Activated CD4-positive, alpha-beta T cell treated with anti-CD3 and anti-CD28 coated beads, Interleukin-2, amount 10 ng/mL, durations not matched to agents 7 days and 5 days (primary cell): ENCODE measurements at regions not wholly inside any gene's neighbourhood (a gene's known extent, or its start where the extent isn't known, plus 50 kb on each side); places are given as distances from the start of the nearest gene placed in this dataset.

Experiments
- CTCF ChIA-PET: fragments of 350-600 bp; sonication (Branson Sonifier 250); formaldehyde crosslinking; loops from one replicate; lab custom pipeline; 2021; ENCODE audit warnings: antibody characterized with exemption; lab: Charles Lee
- POLR2A ChIA-PET: fragments of 350-600 bp; sonication (Branson Sonifier 250); formaldehyde crosslinking; loops from one replicate; lab custom pipeline; 2021; ENCODE audit warnings: antibody characterized with exemption; lab: Charles Lee
- DNase-seq: peaks from one replicate; pipeline ENCODE4 v3.0.0-alpha.2; 2020
- H3K27ac Mint-ChIP-seq: one replicate; pipeline ENCODE4 v1.8.0; 2021; ENCODE audit warnings: mild to moderate bottlenecking, moderate library complexity, mixed read lengths
- H3K27me3 Mint-ChIP-seq: one replicate; pipeline ENCODE4 v1.8.0; 2021; ENCODE audit warnings: mixed read lengths
- H3K36me3 Mint-ChIP-seq: one replicate; pipeline ENCODE4 v1.8.0; 2021; ENCODE audit warnings: low read depth, mixed read lengths
- H3K4me1 Mint-ChIP-seq: one replicate; pipeline ENCODE4 v1.8.0; 2021; ENCODE audit warnings: mixed read lengths
- H3K4me3 Mint-ChIP-seq: one replicate; pipeline ENCODE4 v1.8.0; 2021; ENCODE audit warnings: mild to moderate bottlenecking, moderate library complexity, mixed read lengths
- H3K9me3 Mint-ChIP-seq: one replicate; pipeline ENCODE4 v1.8.0; 2021; ENCODE audit warnings: mixed read lengths

- Mint-ChIP-seq H3K36me3 (no peaks in the 10 kb centered on the region), H3K27me3 (no peaks in the 10 kb centered on the region), H3K4me1 (no peaks in the 10 kb centered on the region), H3K27ac (no peak overlapping the region), H3K9me3 (no peaks in the 10 kb centered on the region), H3K4me3 (no peak overlapping the region)
- ChIA-PET POLR2A (no interaction called here), CTCF (interaction anchor here (0.6 kb wide), 1 partner anchor 529 kb away, joined by 3 read pairs; no protein-coding TSS in a partner anchor)
- DNase-seq = no peak
These were observed 406.8 kb downstream of the STIM2 start for GRCh38 chr4:27267339-27267969.

- Mint-ChIP-seq H3K4me3 (no peak overlapping the region), H3K27ac (no peak overlapping the region), H3K36me3 (no peaks in the 10 kb centered on the region), H3K27me3 (no peaks in the 10 kb centered on the region), H3K4me1 (no peaks in the 10 kb centered on the region), H3K9me3 (no peaks in the 10 kb centered on the region)
- ChIA-PET POLR2A (no interaction called here), CTCF (no interaction called here)
- DNase-seq = no peak
These were observed 407.3 kb downstream of the STIM2 start for GRCh38 chr4:27267970-27268355.

- ChIA-PET POLR2A (no interaction called here), CTCF (no interaction called here)
- no peak for DNase-seq
- no peak overlapping the region for H3K27ac Mint-ChIP-seq
- H3K36me3 Mint-ChIP-seq = no peaks in the 10 kb centered on the region
- H3K9me3 Mint-ChIP-seq = no peaks in the 10 kb centered on the region
- no peaks in the 10 kb centered on the region for H3K27me3 Mint-ChIP-seq
- no peaks in the 10 kb centered on the region for H3K4me1 Mint-ChIP-seq
- H3K4me3 Mint-ChIP-seq = no peak overlapping the region
These were observed 409.8 kb downstream of the STIM2 start for GRCh38 chr4:27270435-27270834.

- no peaks in the 10 kb centered on the region for H3K36me3 Mint-ChIP-seq
- no peaks in the 10 kb centered on the region for H3K4me1 Mint-ChIP-seq
- CTCF ChIA-PET = no interaction called here
- no peak overlapping the region for H3K27ac Mint-ChIP-seq
- H3K9me3 Mint-ChIP-seq = no peaks in the 10 kb centered on the region
- no peak overlapping the region for H3K4me3 Mint-ChIP-seq
- H3K27me3 Mint-ChIP-seq = no peaks in the 10 kb centered on the region
- DNase-seq = no peak
- POLR2A ChIA-PET = no interaction called here
These were observed 410.9 kb downstream of the STIM2 start for GRCh38 chr4:27271555-27271954.

- no peak for DNase-seq
- ChIA-PET POLR2A (no interaction called here), CTCF (no interaction called here)
- H3K27me3 Mint-ChIP-seq = no peaks in the 10 kb centered on the region
- H3K4me1 Mint-ChIP-seq = no peaks in the 10 kb centered on the region
- H3K27ac Mint-ChIP-seq = no peak overlapping the region
- H3K36me3 Mint-ChIP-seq = no peaks in the 10 kb centered on the region
- no peaks in the 10 kb centered on the region for H3K9me3 Mint-ChIP-seq
- H3K4me3 Mint-ChIP-seq = no peak overlapping the region
These were observed 411.6 kb downstream of the STIM2 start for GRCh38 chr4:27272217-27272616.

GRCh38 chr4:27276307-27277073, 415.8 kb downstream of the STIM2 start:
- Mint-ChIP-seq H3K36me3 (no peaks in the 10 kb centered on the region), H3K4me3 (no peak overlapping the region), H3K27me3 (no peaks in the 10 kb centered on the region), H3K9me3 (peaks cover 5% of the 10 kb centered on the region), H3K27ac (no peak overlapping the region), H3K4me1 (no peaks in the 10 kb centered on the region)
- POLR2A ChIA-PET = no interaction called here
- CTCF ChIA-PET = no interaction called here
- DNase-seq = no peak

- Mint-ChIP-seq H3K27me3 (no peaks in the 10 kb centered on the region), H3K4me3 (no peak overlapping the region), H3K36me3 (no peaks in the 10 kb centered on the region), H3K4me1 (no peaks in the 10 kb centered on the region), H3K9me3 (peaks cover 5% of the 10 kb centered on the region), H3K27ac (no peak overlapping the region)
- ChIA-PET POLR2A (interaction anchor here (0.6 kb wide), 1 partner anchor 115 kb away, joined by 3 read pairs; no protein-coding TSS in a partner anchor), CTCF (no interaction called here)
- DNase-seq = no peak
These were observed 418.2 kb downstream of the STIM2 start for GRCh38 chr4:27278615-27279375.

- no peak for DNase-seq
- Mint-ChIP-seq H3K27ac (no peak overlapping the region), H3K4me3 (no peak overlapping the region), H3K27me3 (no peaks in the 10 kb centered on the region), H3K4me1 (no peaks in the 10 kb centered on the region), H3K36me3 (no peaks in the 10 kb centered on the region), H3K9me3 (no peaks in the 10 kb centered on the region)
- ChIA-PET POLR2A (no interaction called here), CTCF (no interaction called here)
These were observed 427.9 kb downstream of the STIM2 start for GRCh38 chr4:27288496-27288895.

GRCh38 chr4:27289704-27290103, 429.1 kb downstream of the STIM2 start:
- no peaks in the 10 kb centered on the region for H3K27me3 Mint-ChIP-seq
- H3K36me3 Mint-ChIP-seq = no peaks in the 10 kb centered on the region
- no peak for DNase-seq
- H3K9me3 Mint-ChIP-seq = no peaks in the 10 kb centered on the region
- CTCF ChIA-PET = no interaction called here
- no peaks in the 10 kb centered on the region for H3K4me1 Mint-ChIP-seq
- no peak overlapping the region for H3K4me3 Mint-ChIP-seq
- no peak overlapping the region for H3K27ac Mint-ChIP-seq
- POLR2A ChIA-PET = no interaction called here

- Mint-ChIP-seq H3K4me3 (no peak overlapping the region), H3K27me3 (no peaks in the 10 kb centered on the region), H3K27ac (no peak overlapping the region), H3K9me3 (peaks cover 2% of the 10 kb centered on the region), H3K36me3 (no peaks in the 10 kb centered on the region), H3K4me1 (no peaks in the 10 kb centered on the region)
- CTCF ChIA-PET = no interaction called here
- DNase-seq = no peak
- POLR2A ChIA-PET = no interaction called here
These were observed 433.2 kb downstream of the STIM2 start for GRCh38 chr4:27293831-27294230.

GRCh38 chr4:27304751-27305150, 444.1 kb downstream of the STIM2 start:
- peaks cover 8% of the 10 kb centered on the region for H3K9me3 Mint-ChIP-seq
- no peak overlapping the region for H3K4me3 Mint-ChIP-seq
- POLR2A ChIA-PET = no interaction called here
- no peaks in the 10 kb centered on the region for H3K36me3 Mint-ChIP-seq
- H3K27ac Mint-ChIP-seq = no peak overlapping the region
- no peak for DNase-seq
- no peaks in the 10 kb centered on the region for H3K27me3 Mint-ChIP-seq
- CTCF ChIA-PET = no interaction called here
- no peaks in the 10 kb centered on the region for H3K4me1 Mint-ChIP-seq

- Mint-ChIP-seq H3K27me3 (no peaks in the 10 kb centered on the region), H3K27ac (no peak overlapping the region), H3K4me3 (no peak overlapping the region), H3K36me3 (no peaks in the 10 kb centered on the region), H3K4me1 (no peaks in the 10 kb centered on the region), H3K9me3 (peaks cover 8% of the 10 kb centered on the region)
- no peak for DNase-seq
- ChIA-PET POLR2A (no interaction called here), CTCF (no interaction called here)
These were observed 444.6 kb downstream of the STIM2 start for GRCh38 chr4:27305246-27305645.

- POLR2A ChIA-PET = no interaction called here
- DNase-seq = no peak
- no peak overlapping the region for H3K4me3 Mint-ChIP-seq
- H3K4me1 Mint-ChIP-seq = no peaks in the 10 kb centered on the region
- H3K27me3 Mint-ChIP-seq = no peaks in the 10 kb centered on the region
- H3K36me3 Mint-ChIP-seq = no peaks in the 10 kb centered on the region
- no peak overlapping the region for H3K27ac Mint-ChIP-seq
- peaks cover 2% of the 10 kb centered on the region for H3K9me3 Mint-ChIP-seq
- CTCF ChIA-PET = no interaction called here
These were observed 447.7 kb downstream of the STIM2 start for GRCh38 chr4:27308379-27308778.
